Psoas muscle (tissue), 7 donors: ENCODE measurements at regions not wholly inside any gene's neighbourhood (a gene's known extent, or its start where the extent isn't known, plus 50 kb on each side); places are given as distances from the start of the nearest gene placed in this dataset.

Experiments
- ATAC-seq, 4 donors: fragments of 200-7000 bp; cut with Tn5 transposase; one replicate each; pipeline ENCODE4 v1.9.1; 2020; ENCODE audit warnings: moderate library complexity in 3 of 4, mild to moderate bottlenecking in 2 of 4
- DNase-seq, 2 donors: peaks; one replicate each; pipeline ENCODE4 v3.0.0-alpha.2; 2020
- H3K27ac ChIP-seq: fragments of 200-600 bp; one replicate; pipeline ENCODE4 v1.8.0; 2022
- H3K27me3 ChIP-seq, 3 donors: fragments of 200-600 bp in 1 of 3; one replicate each; pipeline versions ENCODE4 v1.6.1 to v1.8.0; 2013 to 2022; ENCODE audit warnings: low read length in 2 of 3, mild to moderate bottlenecking in 2 of 3, moderate library complexity in 1 of 3; ENCODE audit not compliant: insufficient read depth in 3 of 3
- H3K36me3 ChIP-seq, 2 donors: fragments of 200-600 bp in 1 of 2; one replicate each; pipeline versions ENCODE4 v1.6.1 to v1.8.0; 2013 to 2022; ENCODE audit warnings: low read depth in 1 of 2, mild to moderate bottlenecking in 1 of 2, moderate library complexity in 1 of 2; ENCODE audit not compliant: insufficient read depth in 1 of 2
- H3K4me1 ChIP-seq: fragments of 200-600 bp; one replicate; pipeline ENCODE4 v1.8.0; 2022
- H3K4me3 ChIP-seq: fragments of 200-600 bp; one replicate; pipeline ENCODE4 v1.8.0; 2022; ENCODE audit warnings: mild to moderate bottlenecking
- H3K9me3 ChIP-seq: fragments of 200-600 bp; one replicate; pipeline ENCODE4 v1.8.0; 2022
- CTCF ChIP-seq: fragments of 200-600 bp; IDR thresholded peaks from one replicate; pipeline ENCODE4 v1.8.0; 2022; ENCODE audit warnings: antibody characterized with exemption
- WGBS, 3 donors: extraction: QIAGEN DNeasy Blood & Tissue Kit; methylation state at CpG; one replicate each; pipeline versions ENCODE4 v1.1.6 to v1.1.7; 2013; 5-methylcytosine and 5-hydroxymethylcytosine counted together
- intact Hi-C, 2 donors: fragments of 100-400 bp; cut with DNase I; formaldehyde crosslinking; loops; one replicate each; pipeline versions ENCODE4 v1.11.0 to v1.14.2; 2022
- donor health status: healthy with polysubstance abuse.
- donor health status: DM: no; HTN: no; CAD: no; lungs with moderate emphysema.
- donor health status: Bipolar disorder and iron deficiency.
- donor health status: healthy.
- donor health status: DM: yes; HTN: yes; CAD: no.
- donor health status: DM: no; HTN: no; CAD: no.
- donor health status: DM: yes; HTN: yes; CAD: no.

GRCh38 chr5:167286891-167287290 lies 1004.6 kb upstream of the WWC1 start:
- H3K36me3 ChIP-seq, result no peaks in the 10 kb centered on the region
- H3K9me3 ChIP-seq, result no peaks in the 10 kb centered on the region
- no peak for DNase-seq
- no peak for TF ChIP-seq CTCF
- no peak overlapping the region for H3K27ac ChIP-seq
- ATAC-seq, result no peak
- H3K4me3 ChIP-seq, result no peak overlapping the region
- 97 to 100% (median 97%) methylated on average over 1 of the region's 1 CpG for WGBS, 3 donors
- H3K27me3 ChIP-seq, result no peaks in the 10 kb centered on the region
- intact Hi-C loops, result no loop called here
- no peaks in the 10 kb centered on the region for H3K4me1 ChIP-seq

GRCh38 chr5:167290478-167290877 lies 1001.0 kb upstream of the WWC1 start:
- DNase-seq (no peak), ATAC-seq (no peak)
- Histone ChIP-seq H3K27ac (no peak overlapping the region), H3K27me3 (no peaks in the 10 kb centered on the region), H3K4me1 (no peaks in the 10 kb centered on the region), H3K36me3 (no peaks in the 10 kb centered on the region), H3K9me3 (no peaks in the 10 kb centered on the region), H3K4me3 (no peak overlapping the region)
- intact Hi-C loops, result no loop called here
- WGBS, 3 donors, result 86 to 100% (median 93%) methylated on average over 1 of the region's 1 CpG
- TF ChIP-seq CTCF, result no peak

- Histone ChIP-seq H3K27me3 (no peaks in the 10 kb centered on the region), H3K9me3 (no peaks in the 10 kb centered on the region), H3K4me3 (no peak overlapping the region), H3K4me1 (peaks cover 4% of the 10 kb centered on the region), H3K36me3 (no peaks in the 10 kb centered on the region), H3K27ac (no peak overlapping the region)
- intact Hi-C loops, result no loop called here
- no peak for TF ChIP-seq CTCF
- DNase-seq (no peak), ATAC-seq (no peak)
- WGBS, 3 donors, result 11 to 22% (median 19%) methylated on average over 3 of the region's 3 CpGs
Measured at GRCh38 chr5:167294882-167295680, 996.4 kb upstream of the WWC1 start.

GRCh38 chr5:167295681-167296005 lies 995.8 kb upstream of the WWC1 start:
- WGBS, 3 donors, result 18 to 37% (median 25%) methylated on average over 2 of the region's 2 CpGs
- Histone ChIP-seq H3K4me1 (peaks cover 4% of the 10 kb centered on the region), H3K4me3 (no peak overlapping the region), H3K9me3 (no peaks in the 10 kb centered on the region), H3K27ac (no peak overlapping the region), H3K36me3 (no peaks in the 10 kb centered on the region), H3K27me3 (no peaks in the 10 kb centered on the region)
- ATAC-seq (no peak), DNase-seq (no peak)
- intact Hi-C loops, result no loop called here
- no peak for TF ChIP-seq CTCF

- H3K27ac ChIP-seq, result no peak overlapping the region
- intact Hi-C loops, result no loop called here
- H3K4me1 ChIP-seq, result peaks cover 4% of the 10 kb centered on the region
- no peaks in the 10 kb centered on the region for H3K9me3 ChIP-seq
- WGBS, 3 donors, result 39 to 45% (median 41%) methylated on average over 5 of the region's 5 CpGs
- H3K4me3 ChIP-seq, result no peak overlapping the region
- DNase-seq, result no peak
- H3K27me3 ChIP-seq, result no peaks in the 10 kb centered on the region
- ATAC-seq, result no peak
- TF ChIP-seq CTCF, result no peak
- no peaks in the 10 kb centered on the region for H3K36me3 ChIP-seq
Measured at GRCh38 chr5:167296066-167296465, 995.4 kb upstream of the WWC1 start.
